GM18505 (cell line): ENCODE measurements at regions not wholly inside any gene's neighbourhood (a gene's known extent, or its start where the extent isn't known, plus 50 kb on each side); places are given as distances from the start of the nearest gene placed in this dataset.

ENCODE experiments used
- ATAC-seq: cut with Tn5 transposase; IDR thresholded peaks from one replicate; pipeline ENCODE4 v1.9.1; 2021; ENCODE audit not compliant: unreplicated experiment
- POLR2A ChIP-seq: IDR thresholded peaks from 4 replicates; pipeline ENCODE4 v1.6.1; 2011; ENCODE audit warnings: borderline replicate concordance; ENCODE audit not compliant: insufficient read depth, insufficient read length; ENCODE audit errors: extremely low read depth

GRCh38 chr2:121073320-121074210, 211.4 kb downstream of the TFCP2L1 start:
- ATAC-seq = no peak
- TF ChIP-seq POLR2A = no peak

DNA sequence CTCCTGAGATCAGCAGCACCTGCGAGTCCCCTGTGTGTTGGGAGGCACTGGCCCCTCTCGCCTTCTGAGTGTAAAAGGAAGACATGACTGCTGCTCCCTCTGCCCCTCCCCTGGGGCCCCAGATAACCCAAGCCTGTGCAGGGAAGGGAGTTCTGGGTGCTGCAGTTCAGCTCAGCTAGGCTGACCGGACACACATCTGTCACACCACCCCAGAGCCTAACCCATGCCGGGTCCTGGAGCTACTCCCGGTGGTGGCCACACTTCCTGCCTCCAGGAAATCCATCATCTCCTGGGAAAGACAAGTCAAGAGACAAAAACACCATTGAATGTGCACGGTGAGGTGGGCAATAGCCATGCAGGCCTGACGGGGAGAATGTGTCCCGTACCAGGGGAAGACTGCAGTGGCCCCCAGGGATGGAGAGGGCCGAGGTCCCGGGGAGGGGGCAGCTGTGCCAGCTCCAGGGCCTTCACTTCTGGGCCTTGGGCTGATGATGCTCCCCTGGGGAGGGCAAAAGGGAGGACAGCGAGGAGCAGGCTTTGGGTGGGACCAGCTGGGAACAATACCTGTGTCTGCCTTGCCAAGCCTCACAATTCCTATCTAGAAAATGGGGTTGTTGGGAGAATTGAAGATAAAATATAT, 210.6 kb downstream of the TFCP2L1 start:
- TF ChIP-seq POLR2A = no peak
- ATAC-seq = no peak

DNA sequence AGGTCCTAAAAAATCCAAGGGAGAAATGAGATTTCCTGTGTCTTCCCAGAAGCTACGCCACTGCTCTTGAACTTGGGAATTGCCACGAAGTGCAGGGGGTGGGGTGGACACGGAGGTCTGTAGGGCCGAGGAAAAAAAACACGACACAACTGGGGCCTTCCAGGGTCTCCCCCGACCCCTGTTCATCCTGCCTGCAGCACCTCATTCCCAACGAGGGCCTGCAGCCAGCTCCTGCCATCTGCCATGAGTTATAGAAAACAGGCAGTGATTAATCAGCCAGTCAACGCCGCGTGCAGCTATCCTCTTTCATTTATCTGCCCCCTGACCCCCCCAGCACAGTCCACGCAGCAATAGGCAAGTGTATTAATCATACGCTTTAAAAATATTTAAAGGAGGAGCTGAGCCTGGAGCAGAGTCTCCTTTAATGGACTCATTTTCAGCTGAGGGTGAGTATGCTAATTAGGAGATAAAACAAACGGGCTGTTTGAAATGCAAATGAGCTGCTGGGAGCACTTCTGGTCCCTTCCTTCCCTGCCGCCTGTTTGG, 209.9 kb downstream of the TFCP2L1 start:
- no peak for ATAC-seq
- peak; percentile 92 for TF ChIP-seq POLR2A

DNA sequence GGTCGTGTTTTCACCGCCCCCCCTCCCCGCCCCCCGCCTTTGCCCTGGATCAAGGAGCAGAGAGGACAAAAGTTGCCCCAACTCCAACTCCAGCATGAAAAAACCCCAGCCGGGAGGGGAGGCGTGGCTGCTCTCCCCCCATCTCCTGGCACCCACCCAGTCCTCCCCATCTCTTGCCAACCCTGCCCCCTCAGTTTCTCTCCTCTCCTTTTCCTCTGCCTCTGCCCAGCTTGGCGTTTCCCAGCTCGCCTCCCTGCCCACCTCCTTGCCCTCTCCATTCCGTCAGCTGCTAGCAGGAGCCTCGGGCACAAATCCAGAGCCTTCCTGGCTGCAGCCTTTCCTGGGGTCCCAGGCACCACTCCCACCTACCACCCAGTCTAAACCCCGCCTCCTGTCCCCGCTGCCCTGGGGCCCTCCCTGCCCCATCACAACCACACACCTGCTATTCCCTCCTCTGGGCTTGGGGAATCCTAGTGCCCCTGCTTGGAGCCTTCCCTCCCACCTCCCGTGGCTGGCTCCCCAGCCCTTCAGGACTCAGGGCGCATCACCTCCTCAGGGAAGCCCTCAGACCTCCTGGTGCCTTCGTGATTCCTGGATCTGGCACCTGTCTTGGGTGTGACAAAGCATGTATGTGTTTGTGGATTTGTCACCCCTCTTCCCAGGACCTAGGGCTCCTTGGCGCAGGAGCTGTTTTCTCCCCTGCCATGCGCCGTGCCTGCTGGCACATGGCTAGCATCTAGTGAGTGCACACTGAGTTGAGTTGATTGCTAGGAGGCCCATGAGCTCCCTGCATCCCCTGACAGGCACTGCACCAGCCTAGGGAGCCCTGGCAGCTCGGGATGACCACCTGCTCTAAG, 209.1 kb downstream of the TFCP2L1 start:
- no peak for ATAC-seq
- no peak for TF ChIP-seq POLR2A

DNA sequence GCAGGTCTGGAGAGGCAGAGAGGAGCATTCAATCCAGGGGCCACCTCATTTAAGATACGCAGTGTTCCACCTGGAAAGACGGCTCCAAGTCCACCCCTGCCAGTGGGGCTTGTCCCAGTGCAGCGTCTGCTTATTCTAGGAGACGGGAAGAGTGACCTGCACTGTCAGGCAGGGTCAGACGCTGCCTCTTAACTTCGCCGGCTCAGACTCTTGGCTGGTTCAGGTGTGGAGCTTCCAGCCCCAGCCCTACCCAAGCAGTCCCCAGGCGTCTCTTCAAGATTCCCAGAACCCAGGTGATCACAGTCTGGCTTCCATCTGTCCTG, 208.5 kb downstream of the TFCP2L1 start:
- no peak for ATAC-seq
- no peak for TF ChIP-seq POLR2A

GRCh38 chr2:121076885-121077549, 208.0 kb downstream of the TFCP2L1 start:
- ATAC-seq = no peak

DNA sequence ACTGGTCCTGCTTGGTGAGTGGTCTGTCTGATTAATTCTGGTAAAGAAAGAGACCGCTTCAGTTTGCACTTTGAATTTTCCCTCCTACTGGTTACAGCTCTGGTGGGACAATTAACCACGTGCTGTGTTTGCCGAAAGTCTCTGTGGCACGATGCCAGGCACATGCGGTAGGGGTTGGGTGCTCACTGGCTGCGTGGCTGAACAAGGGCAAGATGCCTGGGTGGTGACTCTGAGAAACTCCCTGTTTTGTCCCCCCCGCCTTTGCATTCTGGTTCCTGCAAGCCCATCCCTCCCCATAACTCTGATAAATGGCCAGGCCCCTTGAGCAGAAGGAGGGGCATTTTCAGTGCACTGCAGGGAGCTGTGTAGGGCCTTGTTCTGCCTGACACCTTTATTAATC, 206.1 kb downstream of the TFCP2L1 start:
- no peak for TF ChIP-seq POLR2A
- no peak for ATAC-seq

More at GRCh38 chr2:121076885-121077549, 208.0 kb downstream of the TFCP2L1 start:
- TF ChIP-seq POLR2A = no peak

DNA sequence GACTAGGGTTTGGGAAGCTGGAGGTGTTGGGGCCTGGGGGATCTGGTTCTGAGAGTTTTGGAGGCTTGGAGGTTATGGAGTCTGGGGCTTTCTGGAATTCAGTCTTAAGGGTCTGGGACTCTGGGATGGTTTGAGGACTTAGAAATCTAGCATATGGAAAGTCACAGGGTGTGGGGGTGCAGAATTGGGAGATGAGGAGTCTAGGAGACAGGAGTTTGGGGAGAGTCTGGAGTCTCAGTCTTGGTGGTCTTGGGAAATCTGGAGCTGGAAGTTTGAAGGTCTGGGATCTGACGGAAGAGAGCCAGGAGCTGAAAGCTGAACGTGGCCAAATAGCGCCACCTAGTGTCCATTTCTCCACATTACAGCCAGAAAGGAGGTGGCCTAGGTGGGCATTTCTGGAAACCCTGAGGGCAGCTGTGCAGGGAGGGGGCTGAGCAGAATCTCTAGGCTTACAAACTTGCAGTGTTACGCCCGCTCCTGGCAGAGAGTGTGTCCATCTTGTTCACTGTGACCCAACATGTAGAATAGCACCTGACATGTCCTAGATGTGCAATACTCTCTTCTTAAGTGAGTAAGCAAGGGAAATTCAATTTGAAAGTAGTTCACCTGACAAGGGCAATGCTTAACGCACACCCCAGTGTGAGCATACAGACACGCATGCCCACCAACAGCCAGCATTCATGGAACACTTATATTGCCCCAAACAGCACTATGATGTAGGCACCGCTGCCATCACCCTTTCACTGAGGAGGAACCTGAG, 204.8 kb downstream of the TFCP2L1 start:
- ATAC-seq = no peak
- TF ChIP-seq POLR2A = no peak

- ATAC-seq = no peak
- no peak for TF ChIP-seq POLR2A
These were observed 203.3 kb downstream of the TFCP2L1 start for GRCh38 chr2:121081701-121082100.

GRCh38 chr2:121082191-121082590, 202.8 kb downstream of the TFCP2L1 start:
- no peak for ATAC-seq

GRCh38 chr2:121084130-121084680, 200.8 kb downstream of the TFCP2L1 start:
- no peak for ATAC-seq
- no peak for TF ChIP-seq POLR2A

More at GRCh38 chr2:121082191-121082590, 202.8 kb downstream of the TFCP2L1 start:
- TF ChIP-seq POLR2A = no peak

DNA sequence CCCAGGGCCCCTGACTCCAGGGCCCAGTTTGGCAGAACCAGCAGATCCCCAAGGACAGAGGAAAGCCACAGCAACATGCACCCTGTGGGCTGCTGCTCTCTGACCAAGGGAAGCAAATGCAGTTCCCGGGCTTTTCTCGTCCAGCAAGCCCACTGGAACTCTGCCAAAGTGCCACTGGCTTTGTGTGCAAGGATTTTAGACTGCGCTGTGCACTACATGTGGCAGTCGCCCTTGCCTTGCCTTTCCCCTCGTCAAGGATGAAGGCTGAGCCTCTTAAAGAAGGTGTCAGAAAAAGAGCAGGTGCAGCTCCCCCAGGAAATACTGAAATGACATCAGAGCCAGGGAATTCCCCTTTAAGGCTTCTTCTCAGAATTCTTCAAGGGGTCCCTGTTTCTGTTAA, 199.2 kb downstream of the TFCP2L1 start:
- TF ChIP-seq POLR2A = no peak
- ATAC-seq = no peak
